HEK293T (cell line): ENCODE measurements at regions not wholly inside any gene's neighbourhood (a gene's known extent, or its start where the extent isn't known, plus 50 kb on each side); places are given as distances from the start of the nearest gene placed in this dataset.
"Not testable (repeated sequence)": the region's sequence is repeated elsewhere in the genome, so short reads cannot be mapped to it uniquely, and the experiment has no call there.

Experiments used
- BHLHE40 ChIP-seq: fragments of 450-650 bp; IDR thresholded peaks from 2 replicates; pipeline ENCODE4 v1.6.1; 2016; ENCODE audit warnings: mild to moderate bottlenecking, moderate library complexity, borderline replicate concordance
- FOXM1 ChIP-seq: fragments of 450-650 bp; IDR thresholded peaks from 2 replicates; pipeline ENCODE4 v1.6.1; 2017; ENCODE audit warnings: mild to moderate bottlenecking, borderline replicate concordance
- TARDBP ChIP-seq: fragments of 450-650 bp; IDR thresholded peaks from 2 replicates; pipeline ENCODE4 v1.6.1; 2016

- TF ChIP-seq BHLHE40, TARDBP, FOXM1: not testable (repeated sequence)
Observed at GRCh38 chr20:26163151-26163550, 466.5 kb upstream of the ZNF337 start.
